ENCODE measurements at regions not wholly inside any gene's neighbourhood (a gene's known extent, or its start where the extent isn't known, plus 50 kb on each side); places are given as distances from the start of the nearest gene placed in this dataset.

- H3K36me3 ChIP-seq (ENCODE audit: control insufficient read depth in 2 of 2, insufficient read depth in 2 of 2, low read length in 1 of 2), result no peaks in the 10 kb centered on the region
These were observed 548.6 kb upstream of the TBX3 start for GRCh38 chr12:115232455-115233156.

GRCh38 chr12:115230606-115231005, 546.6 kb upstream of the TBX3 start:
- peaks cover 0 to 3% of the 10 kb centered on the region in 2 donors for H3K9me3 ChIP-seq (ENCODE audit: control insufficient read depth in 2 of 2, insufficient read depth in 1 of 2, low read depth in 1 of 2, low read length in 1 of 2)
- WGBS, 2 donors, result 42 to 43% methylated on average over 6 of the region's 6 CpGs
- H3K4me3 ChIP-seq (ENCODE audit: low read depth in 1 of 2, low read length in 2 of 2), result no peak overlapping the region
- no peaks in the 10 kb centered on the region for H3K4me1 ChIP-seq (ENCODE audit: control insufficient read depth in 2 of 2, insufficient read depth in 2 of 2, low read length in 1 of 2)
- no peaks in the 10 kb centered on the region for H3K27me3 ChIP-seq (ENCODE audit: control insufficient read depth in 1 of 2, insufficient read depth in 2 of 2, low read length in 2 of 2)
- no peaks in the 10 kb centered on the region for H3K36me3 ChIP-seq (ENCODE audit: control insufficient read depth in 2 of 2, insufficient read depth in 2 of 2, low read length in 1 of 2)
- no peak overlapping the region for H3K27ac ChIP-seq (ENCODE audit: low read depth in 2 of 2, low read length in 1 of 2)

More at GRCh38 chr12:115232455-115233156, 548.6 kb upstream of the TBX3 start:
- Histone ChIP-seq H3K9me3 (ENCODE audit: control insufficient read depth in 2 of 2, insufficient read depth in 1 of 2, low read depth in 1 of 2, low read length in 1 of 2) (no peaks in the 10 kb centered on the region), H3K27ac (ENCODE audit: low read depth in 2 of 2, low read length in 1 of 2) (no peak overlapping the region), H3K4me3 (ENCODE audit: low read depth in 1 of 2, low read length in 2 of 2) (no peak overlapping the region), H3K4me1 (ENCODE audit: control insufficient read depth in 2 of 2, insufficient read depth in 2 of 2, low read length in 1 of 2) (no peaks in the 10 kb centered on the region), H3K27me3 (ENCODE audit: control insufficient read depth in 1 of 2, insufficient read depth in 2 of 2, low read length in 2 of 2) (no peaks in the 10 kb centered on the region)
- WGBS, 2 donors, result 86 to 91% methylated on average over 7 of the region's 7 CpGs

- Histone ChIP-seq H3K27me3 (ENCODE audit: control insufficient read depth in 1 of 2, insufficient read depth in 2 of 2, low read length in 2 of 2) (no peaks in the 10 kb centered on the region), H3K4me3 (ENCODE audit: low read depth in 1 of 2, low read length in 2 of 2) (no peak overlapping the region), H3K4me1 (ENCODE audit: control insufficient read depth in 2 of 2, insufficient read depth in 2 of 2, low read length in 1 of 2) (no peaks in the 10 kb centered on the region), H3K9me3 (ENCODE audit: control insufficient read depth in 2 of 2, insufficient read depth in 1 of 2, low read depth in 1 of 2, low read length in 1 of 2) (peaks cover 0 to 3% of the 10 kb centered on the region in 2 donors), H3K36me3 (ENCODE audit: control insufficient read depth in 2 of 2, insufficient read depth in 2 of 2, low read length in 1 of 2) (no peaks in the 10 kb centered on the region), H3K27ac (ENCODE audit: low read depth in 2 of 2, low read length in 1 of 2) (no peak overlapping the region)
- WGBS, 2 donors, result 84 to 89% methylated on average over 4 of the region's 4 CpGs
These were observed 545.5 kb upstream of the TBX3 start for GRCh38 chr12:115229517-115229916.

- no peaks in the 10 kb centered on the region for H3K27me3 ChIP-seq (ENCODE audit: control insufficient read depth in 1 of 2, insufficient read depth in 2 of 2, low read length in 2 of 2)
- no peak overlapping the region for H3K27ac ChIP-seq (ENCODE audit: low read depth in 2 of 2, low read length in 1 of 2)
- 85 to 93% methylated on average over 4 of the region's 4 CpGs for WGBS, 2 donors
- peaks cover 0 to 3% of the 10 kb centered on the region in 2 donors for H3K9me3 ChIP-seq (ENCODE audit: control insufficient read depth in 2 of 2, insufficient read depth in 1 of 2, low read depth in 1 of 2, low read length in 1 of 2)
- no peaks in the 10 kb centered on the region for H3K36me3 ChIP-seq (ENCODE audit: control insufficient read depth in 2 of 2, insufficient read depth in 2 of 2, low read length in 1 of 2)
- no peaks in the 10 kb centered on the region for H3K4me1 ChIP-seq (ENCODE audit: control insufficient read depth in 2 of 2, insufficient read depth in 2 of 2, low read length in 1 of 2)
- no peak overlapping the region for H3K4me3 ChIP-seq (ENCODE audit: low read depth in 1 of 2, low read length in 2 of 2)
These were observed 544.5 kb upstream of the TBX3 start for GRCh38 chr12:115228434-115228833.

- peak overlapping the region; percentile 8 to 62 for H3K27ac ChIP-seq (ENCODE audit: low read depth in 2 of 2, low read length in 1 of 2)
- no peaks in the 10 kb centered on the region for H3K36me3 ChIP-seq (ENCODE audit: control insufficient read depth in 2 of 2, insufficient read depth in 2 of 2, low read length in 1 of 2)
- H3K9me3 ChIP-seq (ENCODE audit: control insufficient read depth in 2 of 2, insufficient read depth in 1 of 2, low read depth in 1 of 2, low read length in 1 of 2), result peaks cover 0 to 3% of the 10 kb centered on the region in 2 donors
- H3K27me3 ChIP-seq (ENCODE audit: control insufficient read depth in 1 of 2, insufficient read depth in 2 of 2, low read length in 2 of 2), result no peaks in the 10 kb centered on the region
- WGBS, 2 donors, result 48 to 51% methylated on average over 4 of the region's 4 CpGs
- no peaks in the 10 kb centered on the region for H3K4me1 ChIP-seq (ENCODE audit: control insufficient read depth in 2 of 2, insufficient read depth in 2 of 2, low read length in 1 of 2)
- no peak overlapping the region for H3K4me3 ChIP-seq (ENCODE audit: low read depth in 1 of 2, low read length in 2 of 2)
These were observed 543.2 kb upstream of the TBX3 start for GRCh38 chr12:115227137-115227615.

- no peak overlapping the region for H3K27ac ChIP-seq (ENCODE audit: low read depth in 2 of 2, low read length in 1 of 2)
- no peak overlapping the region for H3K4me3 ChIP-seq (ENCODE audit: low read depth in 1 of 2, low read length in 2 of 2)
- no peaks in the 10 kb centered on the region for H3K36me3 ChIP-seq (ENCODE audit: control insufficient read depth in 2 of 2, insufficient read depth in 2 of 2, low read length in 1 of 2)
- 51 to 53% methylated on average over 4 of the region's 4 CpGs for WGBS, 2 donors
- no peaks in the 10 kb centered on the region for H3K27me3 ChIP-seq (ENCODE audit: control insufficient read depth in 1 of 2, insufficient read depth in 2 of 2, low read length in 2 of 2)
- H3K9me3 ChIP-seq (ENCODE audit: control insufficient read depth in 2 of 2, insufficient read depth in 1 of 2, low read depth in 1 of 2, low read length in 1 of 2), result peaks cover 0 to 3% of the 10 kb centered on the region in 2 donors
- no peaks in the 10 kb centered on the region for H3K4me1 ChIP-seq (ENCODE audit: control insufficient read depth in 2 of 2, insufficient read depth in 2 of 2, low read length in 1 of 2)
These were observed 541.9 kb upstream of the TBX3 start for GRCh38 chr12:115225845-115226244.

- 64 to 75% methylated on average over 4 of the region's 4 CpGs for WGBS, 2 donors
- H3K36me3 ChIP-seq (ENCODE audit: control insufficient read depth in 2 of 2, insufficient read depth in 2 of 2, low read length in 1 of 2), result no peaks in the 10 kb centered on the region
- H3K9me3 ChIP-seq (ENCODE audit: control insufficient read depth in 2 of 2, insufficient read depth in 1 of 2, low read depth in 1 of 2, low read length in 1 of 2), result peaks cover 0 to 3% of the 10 kb centered on the region in 2 donors
- no peaks in the 10 kb centered on the region for H3K4me1 ChIP-seq (ENCODE audit: control insufficient read depth in 2 of 2, insufficient read depth in 2 of 2, low read length in 1 of 2)
- H3K27ac ChIP-seq (ENCODE audit: low read depth in 2 of 2, low read length in 1 of 2), result no peak overlapping the region
- H3K27me3 ChIP-seq (ENCODE audit: control insufficient read depth in 1 of 2, insufficient read depth in 2 of 2, low read length in 2 of 2), result no peaks in the 10 kb centered on the region
- no peak overlapping the region for H3K4me3 ChIP-seq (ENCODE audit: low read depth in 1 of 2, low read length in 2 of 2)
These were observed 540.0 kb upstream of the TBX3 start for GRCh38 chr12:115223991-115224390.

- no peaks in the 10 kb centered on the region for H3K36me3 ChIP-seq (ENCODE audit: control insufficient read depth in 2 of 2, insufficient read depth in 2 of 2, low read length in 1 of 2)
- H3K4me1 ChIP-seq (ENCODE audit: control insufficient read depth in 2 of 2, insufficient read depth in 2 of 2, low read length in 1 of 2), result no peaks in the 10 kb centered on the region
- peaks cover 0 to 3% of the 10 kb centered on the region in 2 donors for H3K9me3 ChIP-seq (ENCODE audit: control insufficient read depth in 2 of 2, insufficient read depth in 1 of 2, low read depth in 1 of 2, low read length in 1 of 2)
- no peaks in the 10 kb centered on the region for H3K27me3 ChIP-seq (ENCODE audit: control insufficient read depth in 1 of 2, insufficient read depth in 2 of 2, low read length in 2 of 2)
- WGBS, 2 donors, result 70 to 84% methylated on average over 4 of the region's 4 CpGs
- no peak overlapping the region for H3K4me3 ChIP-seq (ENCODE audit: low read depth in 1 of 2, low read length in 2 of 2)
- H3K27ac ChIP-seq (ENCODE audit: low read depth in 2 of 2, low read length in 1 of 2), result no peak overlapping the region
These were observed 539.3 kb upstream of the TBX3 start for GRCh38 chr12:115223322-115223721.

GRCh38 chr12:115222220-115222619, 538.2 kb upstream of the TBX3 start:
- 81 to 90% methylated on average over 6 of the region's 6 CpGs for WGBS, 2 donors
- H3K4me3 ChIP-seq (ENCODE audit: low read depth in 1 of 2, low read length in 2 of 2), result no peak overlapping the region
- peaks cover 0 to 3% of the 10 kb centered on the region in 2 donors for H3K9me3 ChIP-seq (ENCODE audit: control insufficient read depth in 2 of 2, insufficient read depth in 1 of 2, low read depth in 1 of 2, low read length in 1 of 2)
- H3K27ac ChIP-seq (ENCODE audit: low read depth in 2 of 2, low read length in 1 of 2), result no peak overlapping the region
- no peaks in the 10 kb centered on the region for H3K36me3 ChIP-seq (ENCODE audit: control insufficient read depth in 2 of 2, insufficient read depth in 2 of 2, low read length in 1 of 2)
- H3K4me1 ChIP-seq (ENCODE audit: control insufficient read depth in 2 of 2, insufficient read depth in 2 of 2, low read length in 1 of 2), result no peaks in the 10 kb centered on the region
- no peaks in the 10 kb centered on the region for H3K27me3 ChIP-seq (ENCODE audit: control insufficient read depth in 1 of 2, insufficient read depth in 2 of 2, low read length in 2 of 2)

GRCh38 chr12:115216301-115216700, 532.3 kb upstream of the TBX3 start:
- Histone ChIP-seq H3K4me1 (ENCODE audit: control insufficient read depth in 2 of 2, insufficient read depth in 2 of 2, low read length in 1 of 2) (no peaks in the 10 kb centered on the region), H3K4me3 (ENCODE audit: low read depth in 1 of 2, low read length in 2 of 2) (no peak overlapping the region), H3K36me3 (ENCODE audit: control insufficient read depth in 2 of 2, insufficient read depth in 2 of 2, low read length in 1 of 2) (no peaks in the 10 kb centered on the region), H3K27ac (ENCODE audit: low read depth in 2 of 2, low read length in 1 of 2) (no peak overlapping the region), H3K27me3 (ENCODE audit: control insufficient read depth in 1 of 2, insufficient read depth in 2 of 2, low read length in 2 of 2) (no peaks in the 10 kb centered on the region), H3K9me3 (ENCODE audit: control insufficient read depth in 2 of 2, insufficient read depth in 1 of 2, low read depth in 1 of 2, low read length in 1 of 2) (no peaks in the 10 kb centered on the region)
- WGBS, 2 donors, result 60 to 63% methylated on average over 5 of the region's 5 CpGs
